Immature natural killer cell (primary cell): ENCODE measurements at regions not wholly inside any gene's neighbourhood (a gene's known extent, or its start where the extent isn't known, plus 50 kb on each side); places are given as distances from the start of the nearest gene placed in this dataset.

ENCODE experiments used
- DNase-seq, 3 donors: peaks; one replicate each; pipeline ENCODE4 v3.0.0; 2022; ENCODE audit warnings: mixed read lengths in 1 of 3
- H3K27ac Mint-ChIP-seq, 6 donors: one replicate each; pipeline ENCODE4 v1.8.0; 2020; ENCODE audit warnings: mixed read lengths in 6 of 6, mild to moderate bottlenecking in 5 of 6, inconsistent platforms in 4 of 6, moderate library complexity in 3 of 6
- H3K27me3 Mint-ChIP-seq, 3 donors: one replicate each; pipeline ENCODE4 v1.8.0; 2020 to 2021; ENCODE audit warnings: low read depth in 3 of 3, mild to moderate bottlenecking in 3 of 3, mixed read lengths in 3 of 3, moderate library complexity in 3 of 3, inconsistent platforms in 1 of 3
- H3K36me3 Mint-ChIP-seq, 3 donors: one replicate each; pipeline ENCODE4 v1.8.0; 2020; ENCODE audit warnings: mixed read lengths in 3 of 3, inconsistent platforms in 2 of 3, mild to moderate bottlenecking in 2 of 3
- H3K4me1 Mint-ChIP-seq, 2 donors: one replicate each; pipeline ENCODE4 v1.8.0; 2020; ENCODE audit warnings: inconsistent platforms in 2 of 2, mild to moderate bottlenecking in 2 of 2, mixed read lengths in 2 of 2, moderate library complexity in 1 of 2
- H3K4me3 Mint-ChIP-seq, 5 donors: one replicate each; pipeline ENCODE4 v1.8.0; 2020; ENCODE audit warnings: mild to moderate bottlenecking in 5 of 5, mixed read lengths in 5 of 5, inconsistent platforms in 3 of 5, moderate library complexity in 3 of 5
- H3K9me3 Mint-ChIP-seq, 6 donors: one replicate each; pipeline ENCODE4 v1.8.0; 2020; ENCODE audit warnings: mild to moderate bottlenecking in 6 of 6, mixed read lengths in 6 of 6, inconsistent platforms in 4 of 6, moderate library complexity in 3 of 6

DNA sequence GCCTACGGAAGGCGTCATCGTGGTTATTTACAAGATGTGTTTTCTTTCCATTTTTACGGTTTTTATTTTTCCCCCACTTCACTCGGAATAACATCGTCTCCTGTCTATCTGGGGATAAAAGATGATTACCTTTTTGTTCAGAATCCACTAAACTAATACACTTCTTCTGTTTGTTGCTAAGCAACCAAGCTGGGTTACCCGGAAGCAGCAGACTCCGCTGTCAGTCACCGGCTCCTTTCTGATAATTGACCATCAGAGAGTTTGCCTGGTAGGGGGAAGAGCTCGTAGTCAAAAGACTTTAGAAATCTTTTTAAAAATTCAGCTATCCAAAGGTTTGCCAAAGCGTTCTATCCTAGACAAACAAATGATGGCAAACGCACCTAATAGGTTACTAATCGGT lies 75.0 kb upstream of the SFMBT2 start:
- H3K27ac Mint-ChIP-seq = peak overlapping the region; percentile 87 to 100 (median 99)
- peaks cover 0 to 20% (median 12%) of the 10 kb centered on the region in 3 donors for H3K27me3 Mint-ChIP-seq
- no peaks in the 10 kb centered on the region for H3K9me3 Mint-ChIP-seq
- peaks cover 70 to 90% of the 10 kb centered on the region in 2 donors for H3K4me1 Mint-ChIP-seq
- DNase-seq = peak in 1 of 3 donors; percentile 22
- peak overlapping the region; percentile 71 to 87 (median 80) for H3K4me3 Mint-ChIP-seq
- H3K36me3 Mint-ChIP-seq = peaks cover 0 to 4% (median 4%) of the 10 kb centered on the region in 3 donors

DNA sequence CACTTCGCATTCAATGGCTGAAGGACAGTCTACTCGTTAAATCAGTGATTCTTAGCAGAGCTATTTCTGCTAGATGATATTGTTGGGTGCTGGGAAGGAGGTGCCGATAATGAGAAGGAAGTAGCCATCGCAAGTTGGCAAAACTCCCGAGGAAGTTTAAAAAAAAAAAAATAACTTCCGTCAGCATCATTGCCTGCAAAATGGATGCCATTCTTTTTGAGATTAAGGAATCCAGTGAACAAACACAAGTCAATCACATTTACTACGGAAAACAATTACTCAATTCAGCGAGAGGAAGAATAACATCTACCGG lies 74.4 kb upstream of the SFMBT2 start:
- DNase-seq = peak in 2 of 3 donors; percentile 21 to 36
- peaks cover 0 to 20% (median 12%) of the 10 kb centered on the region in 3 donors for H3K27me3 Mint-ChIP-seq
- peak overlapping the region; percentile 71 to 87 (median 80) for H3K4me3 Mint-ChIP-seq
- H3K36me3 Mint-ChIP-seq = peaks cover 0 to 4% (median 4%) of the 10 kb centered on the region in 3 donors
- H3K9me3 Mint-ChIP-seq = no peaks in the 10 kb centered on the region
- H3K27ac Mint-ChIP-seq = peak overlapping the region; percentile 87 to 100 (median 99)
- peaks cover 71 to 95% of the 10 kb centered on the region in 2 donors for H3K4me1 Mint-ChIP-seq

DNA sequence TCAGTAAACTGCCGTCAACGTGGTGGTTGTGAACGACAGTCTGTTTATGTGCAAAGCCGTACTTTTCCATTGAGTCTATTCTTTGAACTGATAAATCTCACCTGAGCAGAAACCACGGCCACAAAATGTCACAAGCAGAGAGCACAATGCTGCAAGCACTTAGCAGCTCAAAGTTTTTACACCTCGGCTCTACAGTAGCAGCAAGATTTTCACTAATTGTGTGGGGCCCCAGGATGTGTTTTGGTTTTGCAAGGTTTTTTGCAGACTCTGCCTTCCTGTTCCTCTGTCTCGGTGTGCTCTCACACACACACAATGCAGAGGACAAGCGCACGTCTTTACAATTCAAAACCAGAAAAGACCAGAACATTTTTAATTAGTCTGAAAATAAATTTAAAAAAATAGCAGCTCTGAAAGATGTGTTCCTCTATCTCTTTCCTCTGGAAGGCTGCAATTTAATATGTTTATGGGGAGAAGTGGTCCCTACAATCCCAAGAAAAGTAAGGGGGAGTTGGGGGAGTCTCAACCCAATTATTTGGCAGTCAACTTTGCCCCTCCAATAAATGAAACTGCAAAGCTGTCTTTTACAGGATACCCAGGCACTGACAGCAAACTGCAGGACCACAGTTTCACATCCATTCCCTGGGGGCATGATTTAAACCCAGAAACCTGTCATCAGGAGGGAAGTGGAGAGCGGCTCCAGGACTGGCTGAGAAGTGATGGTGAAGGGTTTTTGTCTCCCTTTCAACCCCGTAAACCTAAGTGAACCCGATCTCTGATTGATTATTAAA lies 73.8 kb upstream of the SFMBT2 start:
- Mint-ChIP-seq H3K36me3 (peaks cover 0 to 4% (median 4%) of the 10 kb centered on the region in 3 donors), H3K27ac (peak overlapping the region; percentile 87 to 100 (median 99)), H3K27me3 (peaks cover 0 to 20% (median 12%) of the 10 kb centered on the region in 3 donors), H3K4me1 (peaks cover 77 to 95% of the 10 kb centered on the region in 2 donors), H3K9me3 (no peaks in the 10 kb centered on the region), H3K4me3 (peak overlapping the region; percentile 71 to 87 (median 80))
- peak; percentile 74 to 83 (median 83) for DNase-seq

DNA sequence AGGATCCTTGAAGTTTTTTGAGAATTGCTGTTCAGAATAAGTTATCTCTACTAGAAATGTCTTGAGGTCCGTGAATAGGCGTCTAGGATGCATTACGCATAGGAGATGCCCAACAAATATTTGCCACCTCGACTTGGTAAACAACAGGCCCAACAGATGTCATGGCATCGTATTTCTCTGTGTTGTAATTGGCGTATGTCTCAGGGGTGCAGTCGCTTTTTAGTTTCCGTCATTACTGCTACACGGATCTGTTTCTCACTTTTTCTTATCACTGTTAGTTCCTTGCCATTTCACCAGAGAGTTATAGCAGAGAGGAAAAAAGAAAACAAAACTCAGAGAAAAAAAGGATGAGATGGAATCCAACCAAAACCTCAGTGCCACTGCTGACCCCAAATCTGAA lies 73.0 kb upstream of the SFMBT2 start:
- peak overlapping the region; percentile 70 to 87 (median 72) for H3K4me3 Mint-ChIP-seq
- H3K4me1 Mint-ChIP-seq = peaks cover 83 to 96% of the 10 kb centered on the region in 2 donors
- H3K9me3 Mint-ChIP-seq = no peaks in the 10 kb centered on the region
- H3K27ac Mint-ChIP-seq = peak overlapping the region; percentile 87 to 100 (median 99)
- peaks cover 0 to 4% (median 4%) of the 10 kb centered on the region in 3 donors for H3K36me3 Mint-ChIP-seq
- peaks cover 0 to 20% (median 12%) of the 10 kb centered on the region in 3 donors for H3K27me3 Mint-ChIP-seq
- peak in 2 of 3 donors; percentile 66 to 67 for DNase-seq

DNA sequence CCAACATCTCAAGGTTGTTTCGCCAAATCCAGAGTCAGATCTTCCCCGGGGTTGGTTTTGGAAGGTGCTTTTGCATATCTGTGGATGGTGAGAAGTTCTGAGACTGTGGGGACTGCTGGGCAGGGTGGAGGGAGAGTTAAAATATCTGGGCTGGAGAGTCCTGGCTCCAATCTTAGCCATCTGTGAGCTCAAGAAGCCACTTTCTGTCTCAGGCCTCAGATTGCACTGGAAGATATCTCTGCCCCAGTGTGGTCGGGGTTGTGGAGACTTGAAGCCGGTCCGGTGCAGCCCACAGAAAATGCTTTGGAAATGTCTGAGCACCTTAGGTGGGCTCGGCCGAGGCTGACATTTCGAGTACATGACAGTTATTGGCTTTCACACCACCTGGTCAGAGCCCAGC lies 72.2 kb upstream of the SFMBT2 start:
- DNase-seq = no peak
- Mint-ChIP-seq H3K27ac (peak overlapping the region; percentile 87 to 100 (median 99)), H3K9me3 (no peaks in the 10 kb centered on the region), H3K4me3 (peak overlapping the region; percentile 60 to 73 (median 71)), H3K4me1 (peaks cover 87 to 95% of the 10 kb centered on the region in 2 donors), H3K36me3 (peaks cover 0 to 8% (median 7%) of the 10 kb centered on the region in 3 donors), H3K27me3 (peaks cover 0 to 22% (median 15%) of the 10 kb centered on the region in 3 donors)

DNA sequence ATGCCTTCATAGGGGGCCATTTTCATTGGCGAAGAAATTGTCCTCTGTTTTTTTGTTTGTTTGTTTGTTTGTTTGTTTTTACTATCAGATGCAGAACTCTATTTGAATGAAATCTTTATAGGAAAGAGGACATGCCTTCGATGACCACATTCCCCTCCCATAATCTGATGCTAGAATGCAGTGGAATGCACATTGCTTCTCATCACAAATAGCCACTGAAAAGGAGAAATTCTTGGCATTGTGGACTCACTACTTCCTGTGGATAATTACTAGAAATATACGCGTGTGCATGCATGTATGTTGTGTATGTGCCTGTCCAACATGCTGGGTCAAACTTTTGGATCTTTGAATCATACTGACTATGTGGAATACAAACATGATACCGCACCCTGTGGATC lies 70.5 kb upstream of the SFMBT2 start:
- Mint-ChIP-seq H3K4me3 (peak overlapping the region; percentile 36 to 60 (median 54)), H3K27ac (peak overlapping the region; percentile 88 to 100 (median 94)), H3K27me3 (peaks cover 0 to 22% (median 15%) of the 10 kb centered on the region in 3 donors), H3K36me3 (peaks cover 0 to 8% (median 7%) of the 10 kb centered on the region in 3 donors), H3K4me1 (peaks cover 81 to 86% of the 10 kb centered on the region in 2 donors), H3K9me3 (no peaks in the 10 kb centered on the region)
- no peak for DNase-seq

DNA sequence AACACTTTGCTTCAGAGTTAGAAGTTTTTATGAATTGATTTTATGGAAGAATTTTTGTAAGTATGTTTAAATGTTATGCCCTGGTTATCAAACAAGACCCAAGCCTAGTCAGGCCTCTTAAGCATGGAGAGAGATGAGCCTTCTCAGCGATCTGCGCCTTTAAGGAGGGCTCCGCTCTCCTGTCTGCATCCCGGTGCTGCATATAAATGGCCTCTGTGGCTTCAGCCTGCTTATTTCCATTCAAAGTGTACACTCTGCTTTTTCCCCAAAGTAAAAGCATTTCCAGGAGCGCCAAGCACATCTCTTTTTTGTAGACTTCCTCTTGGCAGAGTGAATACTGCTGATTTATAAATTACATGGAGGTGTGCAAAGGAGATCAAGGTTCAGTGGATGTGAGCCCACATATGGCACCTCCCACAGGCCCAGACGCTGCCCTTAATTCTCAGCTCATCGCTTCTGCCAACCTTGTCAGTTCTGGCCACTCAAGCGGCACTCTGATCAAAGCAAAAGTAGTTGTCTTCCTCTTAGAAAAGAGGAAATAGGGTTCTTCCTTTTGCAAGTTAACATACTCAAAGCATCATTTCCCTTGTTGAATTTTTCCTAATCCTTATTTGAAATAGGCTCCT lies 70.0 kb upstream of the SFMBT2 start:
- peak overlapping the region; percentile 88 to 100 (median 94) for H3K27ac Mint-ChIP-seq
- peaks cover 0 to 8% (median 7%) of the 10 kb centered on the region in 3 donors for H3K36me3 Mint-ChIP-seq
- no peaks in the 10 kb centered on the region for H3K9me3 Mint-ChIP-seq
- peaks cover 0 to 22% (median 15%) of the 10 kb centered on the region in 3 donors for H3K27me3 Mint-ChIP-seq
- DNase-seq = no peak
- peaks cover 77 to 81% of the 10 kb centered on the region in 2 donors for H3K4me1 Mint-ChIP-seq
- H3K4me3 Mint-ChIP-seq = peak overlapping the region; percentile 36 to 60 (median 54)

DNA sequence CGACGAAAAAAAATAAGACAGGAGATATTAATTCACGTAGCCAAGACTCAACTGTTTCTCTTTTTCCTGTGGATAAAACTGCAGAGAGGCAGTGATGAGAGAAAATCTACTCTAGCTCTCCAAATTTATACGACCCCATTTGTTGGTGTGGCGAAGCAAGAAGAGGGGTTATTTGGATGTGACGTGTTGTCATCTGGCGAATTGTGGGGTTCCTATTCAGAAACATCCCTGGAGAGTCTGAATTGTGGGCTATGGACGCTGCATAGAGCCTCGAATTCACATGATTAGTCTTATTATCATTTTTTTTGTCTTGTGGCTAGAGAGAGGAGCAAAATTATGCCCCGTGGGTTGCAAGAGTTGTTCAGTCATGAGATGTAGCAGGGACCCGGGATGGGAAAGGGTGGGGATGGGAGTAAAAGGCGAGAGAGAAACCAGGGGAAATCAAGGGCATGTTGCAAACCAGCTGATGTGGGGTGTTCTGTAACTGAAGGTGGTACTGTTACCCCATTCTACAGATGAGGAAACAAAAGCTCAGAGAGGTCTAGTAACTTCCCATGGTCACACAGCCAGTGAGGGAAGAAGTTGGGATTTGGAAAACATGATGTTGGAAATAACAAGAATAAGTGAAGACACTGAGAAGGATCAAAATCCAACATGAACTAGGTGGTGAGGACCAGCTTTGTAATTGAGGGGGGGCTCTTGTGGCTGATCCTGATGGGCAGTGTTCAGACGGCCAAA lies 69.2 kb upstream of the SFMBT2 start:
- Mint-ChIP-seq H3K36me3 (peaks cover 0 to 8% (median 7%) of the 10 kb centered on the region in 3 donors), H3K27me3 (peaks cover 0 to 20% (median 12%) of the 10 kb centered on the region in 3 donors), H3K4me3 (peak overlapping the region in 3 of 5 donors; percentile 5 to 42 (median 9)), H3K4me1 (peaks cover 69 to 73% of the 10 kb centered on the region in 2 donors), H3K27ac (peak overlapping the region in 5 of 6 donors; percentile 43 to 100 (median 88)), H3K9me3 (no peaks in the 10 kb centered on the region)
- no peak for DNase-seq

DNA sequence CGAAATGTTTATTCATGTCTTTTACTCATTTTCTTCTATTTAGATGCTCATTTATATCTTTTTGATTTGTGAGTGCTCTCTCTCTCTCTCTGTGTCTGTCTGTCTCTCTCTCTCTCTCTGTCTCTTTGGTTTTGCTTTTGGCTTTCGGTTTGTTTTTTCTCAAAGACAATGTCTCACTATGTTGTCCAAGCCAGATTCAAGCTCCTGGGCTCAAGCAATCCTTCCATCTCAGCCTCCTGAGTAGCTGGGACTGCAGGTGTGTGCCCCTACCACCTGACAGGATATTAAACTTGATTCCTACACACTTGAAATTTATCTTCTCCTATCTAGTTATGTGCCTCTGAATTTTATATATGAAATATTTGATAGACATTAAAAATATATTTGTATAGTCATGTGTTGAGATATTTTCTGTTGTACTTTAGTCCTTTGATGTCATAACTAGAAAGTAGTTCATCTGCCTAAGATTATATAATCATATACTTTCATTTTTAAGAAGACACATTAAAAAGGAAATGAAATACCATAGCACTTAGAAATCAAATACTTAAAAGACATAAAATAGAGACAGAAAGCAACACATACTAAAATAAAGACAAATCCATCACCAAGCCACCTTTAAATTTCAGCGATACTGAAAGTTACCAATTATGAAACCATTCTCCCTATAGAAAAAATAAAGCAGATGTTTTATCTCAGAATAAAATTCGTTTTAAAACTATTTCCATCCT lies 68.1 kb upstream of the SFMBT2 start:
- Mint-ChIP-seq H3K27me3 (peaks cover 0 to 13% (median 8%) of the 10 kb centered on the region in 3 donors), H3K4me1 (peaks cover 58 to 61% of the 10 kb centered on the region in 2 donors)
- DNase-seq = no peak

DNA sequence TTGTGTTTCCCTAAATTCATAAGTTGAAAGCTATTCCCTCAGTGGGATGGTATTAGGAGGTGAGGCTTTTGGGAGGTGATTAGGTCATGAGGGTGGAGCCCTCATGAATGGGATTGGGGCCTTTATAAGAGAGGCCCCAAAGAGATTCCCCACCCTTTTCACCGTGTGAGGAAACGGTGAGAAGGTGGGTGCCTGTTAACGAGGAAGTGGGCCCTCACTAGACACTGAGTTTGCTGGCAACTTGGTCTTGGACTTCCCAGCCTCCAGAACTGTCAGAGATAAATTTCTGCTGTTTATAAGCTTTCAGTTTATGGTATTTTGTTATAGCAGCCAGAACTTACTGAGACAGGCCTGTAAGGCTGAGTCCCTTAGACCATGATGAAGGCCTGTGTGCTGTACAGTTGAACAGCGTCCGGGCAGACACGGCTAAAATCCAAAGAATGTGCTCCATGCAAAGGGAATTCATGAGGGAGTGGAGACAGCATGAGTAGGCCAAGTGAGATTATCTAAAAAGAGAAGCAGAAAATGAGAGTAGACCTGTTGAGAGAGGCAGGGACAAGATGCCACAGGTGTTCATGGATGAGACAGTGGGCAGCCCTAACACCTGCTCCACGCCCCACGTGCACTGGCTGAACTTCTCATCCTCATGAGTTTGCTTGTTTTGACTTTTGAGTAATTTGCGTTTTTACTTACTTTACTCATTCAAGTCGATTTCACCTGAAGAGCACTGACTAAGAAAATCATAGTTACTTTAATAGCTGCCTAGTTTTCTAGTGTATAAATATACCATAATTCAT lies 66.9 kb upstream of the SFMBT2 start:
- DNase-seq = no peak
- H3K9me3 Mint-ChIP-seq = no peaks in the 10 kb centered on the region
- peaks cover 0 to 4% (median 3%) of the 10 kb centered on the region in 3 donors for H3K36me3 Mint-ChIP-seq
- peaks cover 49 to 54% of the 10 kb centered on the region in 2 donors for H3K4me1 Mint-ChIP-seq
- peaks cover 0 to 8% (median 2%) of the 10 kb centered on the region in 3 donors for H3K27me3 Mint-ChIP-seq
- peak overlapping the region in 2 of 6 donors; percentile 34 to 42 for H3K27ac Mint-ChIP-seq
- H3K4me3 Mint-ChIP-seq = no peak overlapping the region

More for the DNA sequence above, 68.1 kb upstream of the SFMBT2 start:
- Mint-ChIP-seq H3K36me3 (peaks cover 0 to 8% (median 7%) of the 10 kb centered on the region in 3 donors), H3K4me3 (peak overlapping the region in 4 of 5 donors; percentile 22 to 52 (median 49)), H3K27ac (peak overlapping the region; percentile 72 to 85 (median 76)), H3K9me3 (no peaks in the 10 kb centered on the region)

DNA sequence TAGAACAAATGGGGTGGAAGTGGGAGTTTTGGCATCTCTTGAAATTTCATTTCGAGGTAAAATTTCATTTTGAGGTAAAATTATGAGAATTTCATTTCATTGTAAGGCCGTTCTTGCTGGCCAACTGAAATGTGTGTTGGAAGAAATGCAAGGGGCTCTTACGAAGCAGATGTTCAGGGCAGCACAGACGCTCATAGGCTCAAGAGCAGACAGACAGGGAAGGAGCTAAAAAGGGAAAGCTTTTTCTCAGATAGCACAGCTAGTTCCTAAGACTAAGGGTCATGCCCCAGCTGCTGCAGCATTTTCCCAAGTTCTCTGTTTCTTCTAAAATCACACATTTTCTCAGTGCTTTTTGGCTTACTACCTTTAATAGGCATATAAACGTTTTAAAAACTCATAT lies 65.1 kb upstream of the SFMBT2 start:
- H3K4me1 Mint-ChIP-seq = peaks cover 47 to 54% of the 10 kb centered on the region in 2 donors
- peaks cover 0 to 4% (median 3%) of the 10 kb centered on the region in 3 donors for H3K36me3 Mint-ChIP-seq
- no peak overlapping the region for H3K4me3 Mint-ChIP-seq
- no peaks in the 10 kb centered on the region for H3K9me3 Mint-ChIP-seq
- peaks cover 0 to 2% (median 2%) of the 10 kb centered on the region in 3 donors for H3K27me3 Mint-ChIP-seq
- H3K27ac Mint-ChIP-seq = no peak overlapping the region
- no peak for DNase-seq
